GM12878 (cell line): ENCODE measurements at regions not wholly inside any gene's neighbourhood (a gene's known extent, or its start where the extent isn't known, plus 50 kb on each side); places are given as distances from the start of the nearest gene placed in this dataset.

Source experiments
- ATAC-seq: fragments of 200-7000 bp; cut with Tn5 transposase; 3 replicates; pipeline ENCODE4 v1.9.1; 2020; ENCODE audit warnings: mild to moderate bottlenecking, moderate library complexity
- BruUV-seq: library from RNA; stranded (reverse); fragments of 400-500 nt; replicated peaks from 2 replicates; lab custom pipeline; 2021; lab: Mats Ljungman, UMichigan
- CTCF ChIA-PET: fragments of 300-600 bp; sonication (Branson Sonifier 250); formaldehyde crosslinking; extraction: SDS; loops from one replicate; lab custom pipeline; 2021; ENCODE audit warnings: inconsistent platforms; lab: Yijun Ruan, JAX
- POLR2A ChIA-PET: fragments of 350-600 bp; formaldehyde crosslinking; extraction: SDS; loops from one replicate; lab custom pipeline; 2021; ENCODE audit warnings: inconsistent platforms; lab: Charles Lee
- RAD21 ChIA-PET: fragments of 300-600 bp; sonication (Branson Sonifier 250); formaldehyde crosslinking; loops from one replicate; lab custom pipeline; 2023; ENCODE audit warnings: antibody characterized with exemption; ENCODE audit not compliant: unreplicated experiment; lab: Charles Lee
- SMC1A ChIA-PET: fragments of 300-600 bp; sonication (Branson Sonifier 250); formaldehyde crosslinking; loops from one replicate; lab custom pipeline; 2023; ENCODE audit not compliant: unreplicated experiment, uncharacterized antibody; lab: Charles Lee
- DNase-seq: peaks from one replicate; pipeline ENCODE4 v3.0.0-alpha.2; 2011; ENCODE audit warnings: low read depth, low spot score
- FAIRE-seq: peaks from 3 replicates; lab custom pipeline; 2011; peaks lifted over from hg19 to GRCh38; lab: Jason Lieb, UNC
- H2AFZ ChIP-seq: 2 replicates; pipeline ENCODE4 v1.6.0; 2011; ENCODE audit warnings: low read depth, low read length, control low read depth; ENCODE audit not compliant: control insufficient read depth
- H3K27ac ChIP-seq: 2 replicates; pipeline ENCODE4 v1.5.1; 2011; ENCODE audit warnings: control low read depth; ENCODE audit not compliant: control insufficient read depth, insufficient read depth
- H3K27me3 ChIP-seq, 2 experiments: replicated peaks in 1 of 2; 2 replicates each; pipeline versions ENCODE4 v1.6.0 to v1.6.1; 2011; ENCODE audit warnings: low read length in 1 of 2; ENCODE audit not compliant: control insufficient read depth in 2 of 2, insufficient read depth in 2 of 2
- H3K36me3 ChIP-seq, 2 experiments: 2 replicates each; pipeline ENCODE4 v1.5.1; 2011; ENCODE audit warnings: low read length in 1 of 2; ENCODE audit not compliant: control insufficient read depth in 2 of 2, insufficient read depth in 2 of 2
- H3K4me1 ChIP-seq: 2 replicates; pipeline ENCODE4 v1.6.1; 2011; ENCODE audit warnings: mild to moderate bottlenecking, low read length, moderate library complexity, mixed read lengths; ENCODE audit not compliant: control insufficient read depth, insufficient read depth
- H3K4me2 ChIP-seq: 2 replicates; pipeline ENCODE4 v1.6.0; 2011; ENCODE audit warnings: control low read depth; ENCODE audit not compliant: control insufficient read depth, insufficient read depth
- H3K4me3 ChIP-seq: fragments of 200-600 bp; sonication (generic); 2 replicates; pipeline ENCODE4 v1.5.1; 2016
- H3K79me2 ChIP-seq: 2 replicates; pipeline ENCODE4 v1.6.0; 2011; ENCODE audit warnings: low read length; ENCODE audit not compliant: control insufficient read depth, insufficient read depth
- H3K9ac ChIP-seq: 2 replicates; pipeline ENCODE4 v1.8.0; 2011; ENCODE audit warnings: low read length, control low read depth, mixed read lengths; ENCODE audit not compliant: control insufficient read depth, insufficient read depth
- H3K9me3 ChIP-seq: replicated peaks from 3 replicates; pipeline ENCODE4 v1.5.1; 2011; ENCODE audit warnings: mild to moderate bottlenecking, low read length; ENCODE audit not compliant: control insufficient read depth, insufficient read depth
- H4K20me1 ChIP-seq: 2 replicates; pipeline ENCODE4 v1.6.0; 2011; ENCODE audit not compliant: control insufficient read depth, insufficient read depth
- EP300 ChIP-seq, 2 experiments: fragments of 150-350 bp in 1 of 2; IDR thresholded peaks; 2 replicates each; pipeline ENCODE4 v1.6.1; 2011 to 2012; ENCODE audit warnings: low read depth in 2 of 2, low read length in 2 of 2, borderline replicate concordance in 1 of 2, improper control_type of control experiment in 1 of 2, inconsistent platforms in 1 of 2; ENCODE audit not compliant: control insufficient read depth in 1 of 2
- HDGF ChIP-seq: fragments of 450-650 bp; IDR thresholded peaks from 2 replicates; pipeline ENCODE4 v1.6.1; 2016; ENCODE audit warnings: antibody characterized with exemption
- IKZF2 ChIP-seq, 2 experiments: fragments of 450-650 bp; IDR thresholded peaks; 2 replicates each; pipeline ENCODE4 v1.6.1; 2017; ENCODE audit warnings: mild to moderate bottlenecking in 2 of 2, moderate library complexity in 2 of 2
- IRF4 ChIP-seq: IDR thresholded peaks from 2 replicates; pipeline ENCODE4 v1.6.1; 2011; ENCODE audit warnings: low read depth, low read length
- JUNB ChIP-seq: IDR thresholded peaks from 2 replicates; pipeline ENCODE4 v1.6.1; 2016; ENCODE audit warnings: antibody characterized with exemption, mild to moderate bottlenecking
- MEF2A ChIP-seq: IDR thresholded peaks from 2 replicates; pipeline ENCODE4 v1.6.1; 2011; ENCODE audit warnings: low read depth, mild to moderate bottlenecking, low read length, moderate library complexity; ENCODE audit not compliant: insufficient read depth
- MTA2 ChIP-seq: fragments of 450-650 bp; IDR thresholded peaks from 2 replicates; pipeline ENCODE4 v1.6.1; 2016; ENCODE audit warnings: low read depth, mild to moderate bottlenecking, moderate library complexity
- RELA ChIP-seq: fragments of 450-650 bp; IDR thresholded peaks from 2 replicates; pipeline ENCODE4 v1.8.0; 2014; ENCODE audit warnings: borderline replicate concordance; ENCODE audit not compliant: partially characterized antibody
- ZBED1 ChIP-seq: IDR thresholded peaks from 2 replicates; pipeline ENCODE4 v1.6.1; 2016; ENCODE audit warnings: borderline replicate concordance
- ZNF207 ChIP-seq: fragments of 450-650 bp; IDR thresholded peaks from 2 replicates; pipeline ENCODE4 v1.6.1; 2014; ENCODE audit warnings: antibody characterized with exemption, mild to moderate bottlenecking, borderline replicate concordance
- ZNF384 ChIP-seq: IDR thresholded peaks from 2 replicates; pipeline ENCODE4 v1.6.1; 2012; ENCODE audit warnings: low read depth, mild to moderate bottlenecking, low read length, improper control_type of control experiment, borderline replicate concordance
- WGBS: methylation state at CpG from one replicate; pipeline ENCODE4 v1.1.6; 2016; ENCODE audit warnings: low lambda C conversion rate; ENCODE audit not compliant: insufficient replicate concordance, insufficient coverage; ENCODE audit errors: missing lambda C conversion rate; 5-methylcytosine and 5-hydroxymethylcytosine counted together
- in situ Hi-C: fragments of 300-500 bp; cut with MboI; formaldehyde crosslinking; loops from 9 replicates; pipeline ENCODE4 v1.14.3; 2018; ENCODE audit warnings: mixed read lengths
- intact Hi-C: fragments of 100-400 bp; cut with micrococcal nuclease; formaldehyde crosslinking; loops from one replicate; pipeline ENCODE4 v1.14.2; 2022; ENCODE audit not compliant: unreplicated experiment
- TF ChIP-seq, protein P1 (sequence below): fragments of 450-650 bp; formaldehyde crosslinking; IDR thresholded peaks from 2 replicates; pipeline ENCODE4 v1.5.0; 2022; ENCODE audit warnings: mild to moderate bottlenecking, missing genetic modification characterization
- TF ChIP-seq, protein P2 (sequence below): fragments of 450-650 bp; IDR thresholded peaks from 2 replicates; pipeline ENCODE4 v1.6.1; 2017; ENCODE audit warnings: borderline replicate concordance

DNA sequence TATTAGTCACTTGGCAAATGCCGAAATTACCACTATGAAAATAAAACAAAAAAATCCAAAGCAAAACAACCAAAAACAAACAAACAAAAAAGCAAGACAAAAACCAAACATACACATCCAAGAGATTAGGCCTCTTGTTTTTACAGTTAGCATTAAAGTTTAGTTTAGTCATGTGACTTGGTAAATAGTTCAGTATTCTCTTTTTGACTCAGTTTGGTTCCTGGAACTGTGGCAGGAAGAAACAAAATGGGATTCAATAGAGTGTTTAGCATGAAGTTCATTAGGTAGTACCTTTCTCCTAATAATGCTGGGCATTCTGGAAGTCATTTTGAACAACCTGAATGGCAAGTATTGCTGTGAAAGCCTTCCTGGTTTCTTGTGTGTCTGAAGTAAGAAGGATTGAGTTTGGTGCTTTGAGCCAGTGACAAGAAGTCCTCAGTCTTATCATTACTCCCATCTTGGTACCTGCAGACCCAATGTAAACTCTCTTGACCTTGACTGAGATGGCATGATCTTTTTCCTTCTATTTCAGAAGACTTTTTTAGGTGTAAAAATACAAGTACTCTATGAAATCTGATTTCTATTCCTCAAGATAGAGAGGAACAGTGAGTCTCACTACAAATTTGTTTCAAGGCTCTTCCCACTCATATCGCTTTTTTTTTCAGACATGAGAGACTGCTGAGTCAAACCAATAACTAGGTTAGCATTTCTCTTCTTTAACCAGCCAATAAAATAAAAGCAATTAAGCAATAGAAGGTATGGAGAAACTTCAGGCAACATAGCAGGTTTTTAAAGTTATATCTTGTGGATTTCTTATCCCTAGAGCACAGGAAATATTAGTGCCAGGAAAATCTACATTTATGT, 223.6 kb upstream of the PREP start:
- ChIA-PET POLR2A (no interaction called here), RAD21 (no interaction called here), SMC1A (no interaction called here), CTCF (interaction anchor here (0.6 kb wide), 1 partner anchor 16 kb away, joined by 4 read pairs; no protein-coding TSS in a partner anchor)
- peak; percentile 57 for ATAC-seq
- FAIRE-seq, result no peak
- TF ChIP-seq MTA2, result 0 out of 2 replicates have a peak, but pooled peaks have one; percentile 35
- no peak for TF ChIP-seq HDGF
- peak; percentile 19; the same call in 1 of the 2 replicates for TF ChIP-seq IRF4
- TF ChIP-seq IKZF2 (IDR thresholded peaks at IDR 0.05), result peak in 1 of 2 experiments; percentile 47; a peak in 1 of 4 replicates
- TF ChIP-seq JUNB, result peak; percentile 58; the same call in 1 of the 2 replicates
- peak in 1 of 2 experiments; percentile 32; a peak in 1 of 4 replicates for TF ChIP-seq EP300 (IDR thresholded peaks at IDR 0.05; ENCODE audit: borderline replicate concordance in 1 of 2, control insufficient read depth in 1 of 2, low read depth in 2 of 2, low read length in 2 of 2)
- TF ChIP-seq RELA, result no peak
- TF ChIP-seq ZNF207, result no peak
- TF ChIP-seq ZBED1, result no peak
- peak; percentile 64; the same call in 1 of the 2 replicates for TF ChIP-seq ZNF384
- TF ChIP-seq, protein P1, sequence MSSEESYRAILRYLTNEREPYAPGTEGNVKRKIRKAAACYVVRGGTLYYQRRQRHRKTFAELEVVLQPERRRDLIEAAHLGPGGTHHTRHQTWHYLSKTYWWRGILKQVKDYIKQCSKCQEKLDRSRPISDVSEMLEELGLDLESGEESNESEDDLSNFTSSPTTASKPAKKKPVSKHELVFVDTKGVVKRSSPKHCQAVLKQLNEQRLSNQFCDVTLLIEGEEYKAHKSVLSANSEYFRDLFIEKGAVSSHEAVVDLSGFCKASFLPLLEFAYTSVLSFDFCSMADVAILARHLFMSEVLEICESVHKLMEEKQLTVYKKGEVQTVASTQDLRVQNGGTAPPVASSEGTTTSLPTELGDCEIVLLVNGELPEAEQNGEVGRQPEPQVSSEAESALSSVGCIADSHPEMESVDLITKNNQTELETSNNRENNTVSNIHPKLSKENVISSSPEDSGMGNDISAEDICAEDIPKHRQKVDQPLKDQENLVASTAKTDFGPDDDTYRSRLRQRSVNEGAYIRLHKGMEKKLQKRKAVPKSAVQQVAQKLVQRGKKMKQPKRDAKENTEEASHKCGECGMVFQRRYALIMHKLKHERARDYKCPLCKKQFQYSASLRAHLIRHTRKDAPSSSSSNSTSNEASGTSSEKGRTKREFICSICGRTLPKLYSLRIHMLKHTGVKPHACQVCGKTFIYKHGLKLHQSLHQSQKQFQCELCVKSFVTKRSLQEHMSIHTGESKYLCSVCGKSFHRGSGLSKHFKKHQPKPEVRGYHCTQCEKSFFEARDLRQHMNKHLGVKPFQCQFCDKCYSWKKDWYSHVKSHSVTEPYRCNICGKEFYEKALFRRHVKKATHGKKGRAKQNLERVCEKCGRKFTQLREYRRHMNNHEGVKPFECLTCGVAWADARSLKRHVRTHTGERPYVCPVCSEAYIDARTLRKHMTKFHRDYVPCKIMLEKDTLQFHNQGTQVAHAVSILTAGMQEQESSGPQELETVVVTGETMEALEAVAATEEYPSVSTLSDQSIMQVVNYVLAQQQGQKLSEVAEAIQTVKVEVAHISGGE (CRISPR knock-in tag), result no peak
- 0 out of 2 replicates have a peak, but pooled peaks have one; percentile 23 for TF ChIP-seq MEF2A
- TF ChIP-seq, protein P2, sequence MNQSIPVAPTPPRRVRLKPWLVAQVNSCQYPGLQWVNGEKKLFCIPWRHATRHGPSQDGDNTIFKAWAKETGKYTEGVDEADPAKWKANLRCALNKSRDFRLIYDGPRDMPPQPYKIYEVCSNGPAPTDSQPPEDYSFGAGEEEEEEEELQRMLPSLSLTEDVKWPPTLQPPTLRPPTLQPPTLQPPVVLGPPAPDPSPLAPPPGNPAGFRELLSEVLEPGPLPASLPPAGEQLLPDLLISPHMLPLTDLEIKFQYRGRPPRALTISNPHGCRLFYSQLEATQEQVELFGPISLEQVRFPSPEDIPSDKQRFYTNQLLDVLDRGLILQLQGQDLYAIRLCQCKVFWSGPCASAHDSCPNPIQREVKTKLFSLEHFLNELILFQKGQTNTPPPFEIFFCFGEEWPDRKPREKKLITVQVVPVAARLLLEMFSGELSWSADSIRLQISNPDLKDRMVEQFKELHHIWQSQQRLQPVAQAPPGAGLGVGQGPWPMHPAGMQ, result no peak
- in situ Hi-C loops (no loop called here), intact Hi-C loops (no loop called here)
- no peak overlapping the region for H3K4me3 ChIP-seq
- 50% methylated on average over 2 of the region's 2 CpGs for WGBS
- no peaks in the 10 kb centered on the region for H3K79me2 ChIP-seq
- DNase-seq, result no peak
- no TSS peak for BruUV-seq
- no peak overlapping the region for H3K4me2 ChIP-seq
- H4K20me1 ChIP-seq, result no peaks in the 10 kb centered on the region
- peak overlapping the region; percentile 10 for H2AFZ ChIP-seq
- no peak overlapping the region; the same call in 1 of the 2 replicates for H3K27ac ChIP-seq
- peaks cover 4% of the 10 kb centered on the region; the same call in 1 of the 2 replicates for H3K4me1 ChIP-seq
- H3K9me3 ChIP-seq, result peaks cover 3% of the 10 kb centered on the region; the same call in 2 of the 3 replicates
- no peaks in the 10 kb centered on the region for H3K36me3 ChIP-seq
- no peak overlapping the region for H3K9ac ChIP-seq
- H3K27me3 ChIP-seq, result no peaks in the 10 kb centered on the region
